Stomach (tissue), 8 donors: ENCODE measurements at regions not wholly inside any gene's neighbourhood (a gene's known extent, or its start where the extent isn't known, plus 50 kb on each side); places are given as distances from the start of the nearest gene placed in this dataset.

Experiments
- DNase-seq, 2 donors: peaks; one replicate each; pipeline versions ENCODE4 v3.0.0 to v3.0.0-alpha.2; 2013 to 2019
- H3K27ac ChIP-seq, 5 donors: fragments of 200-600 bp in 4 of 5; sonication (generic) in 4 of 5; one replicate each; pipeline ENCODE4 v1.5.1; 2013 to 2019; ENCODE audit warnings: mild to moderate bottlenecking in 1 of 5, moderate library complexity in 1 of 5
- H3K27me3 ChIP-seq, 3 donors: fragments of 200-600 bp; sonication (generic); one replicate each; pipeline ENCODE4 v1.5.1; 2017 to 2019; ENCODE audit warnings: mixed run types in 1 of 3
- H3K36me3 ChIP-seq, 4 donors: fragments of 200-600 bp; sonication (generic); 1 replicate in 3 of 4; 2 replicates in 1 of 4; pipeline ENCODE4 v1.5.1; 2016 to 2019
- H3K4me1 ChIP-seq, 4 donors: fragments of 200-600 bp; sonication (generic); one replicate each; pipeline ENCODE4 v1.5.1; 2016 to 2019
- H3K4me3 ChIP-seq, 4 donors: fragments of 200-600 bp; sonication (generic) in 3 of 4; one replicate each; pipeline ENCODE4 v1.5.1; 2016 to 2019; ENCODE audit warnings: mild to moderate bottlenecking in 1 of 4
- H3K9me3 ChIP-seq, 4 donors: fragments of 200-600 bp; sonication (generic); one replicate each; pipeline ENCODE4 v1.5.1; 2016 to 2019
- EP300 ChIP-seq: sonication (generic); formaldehyde crosslinking; IDR thresholded peaks from one replicate; pipeline ENCODE4 v1.6.1; 2017; ENCODE audit warnings: antibody characterized with exemption
- POLR2A ChIP-seq, 4 donors: fragments of 450-650 bp; IDR thresholded peaks; one replicate each; pipeline ENCODE4 v1.6.1; 2016; ENCODE audit warnings: antibody characterized with exemption in 4 of 4, control low read depth in 2 of 4, mild to moderate bottlenecking in 1 of 4, moderate library complexity in 1 of 4
- POLR2AphosphoS5 ChIP-seq, 3 donors: sonication (generic); formaldehyde crosslinking; IDR thresholded peaks; one replicate each; pipeline ENCODE4 v1.6.1; 2016; ENCODE audit warnings: antibody characterized with exemption in 3 of 3
- WGBS, 5 donors: extraction: QIAGEN DNeasy Blood & Tissue Kit in 3 of 5; methylation state at CpG; one replicate each; pipeline versions ENCODE4 v1.1.5 to v1.1.7; 2013 to 2018; 5-methylcytosine and 5-hydroxymethylcytosine counted together
- intact Hi-C: fragments of 100-400 bp; cut with DNase I; formaldehyde crosslinking; loops from one replicate; pipeline ENCODE4 v1.15.1; 2023; ENCODE audit warnings: low total_unique reads
- TF ChIP-seq, protein P1 (sequence below), 7 experiments: fragments of 450-650 bp in 4 of 7; fragments of 200-600 bp in 3 of 7; sonication (generic) in 3 of 7; IDR thresholded peaks; one replicate each; pipeline ENCODE4 v1.5.1; 2016 to 2019; ENCODE audit warnings: antibody characterized with exemption in 7 of 7, control low read depth in 2 of 7, mild to moderate bottlenecking in 1 of 7
- donor health status: healthy with polysubstance abuse.
- donor health status: Bipolar disorder and iron deficiency.
- donor health status: healthy.

GRCh38 chr11:111026241-111026640, 219.3 kb upstream of the POU2AF2 start:
- peaks cover 0 to 7% (median 3%) of the 10 kb centered on the region in 4 donors for H3K9me3 ChIP-seq
- peaks cover 0 to 9% (median 3%) of the 10 kb centered on the region in 4 donors for H3K4me1 ChIP-seq
- H3K36me3 ChIP-seq = no peaks in the 10 kb centered on the region
- TF ChIP-seq EP300 (no peak), POLR2AphosphoS5 (IDR thresholded peaks at IDR 0.05) (no peak), POLR2A (IDR thresholded peaks at IDR 0.05) (no peak)
- TF ChIP-seq, protein P1, sequence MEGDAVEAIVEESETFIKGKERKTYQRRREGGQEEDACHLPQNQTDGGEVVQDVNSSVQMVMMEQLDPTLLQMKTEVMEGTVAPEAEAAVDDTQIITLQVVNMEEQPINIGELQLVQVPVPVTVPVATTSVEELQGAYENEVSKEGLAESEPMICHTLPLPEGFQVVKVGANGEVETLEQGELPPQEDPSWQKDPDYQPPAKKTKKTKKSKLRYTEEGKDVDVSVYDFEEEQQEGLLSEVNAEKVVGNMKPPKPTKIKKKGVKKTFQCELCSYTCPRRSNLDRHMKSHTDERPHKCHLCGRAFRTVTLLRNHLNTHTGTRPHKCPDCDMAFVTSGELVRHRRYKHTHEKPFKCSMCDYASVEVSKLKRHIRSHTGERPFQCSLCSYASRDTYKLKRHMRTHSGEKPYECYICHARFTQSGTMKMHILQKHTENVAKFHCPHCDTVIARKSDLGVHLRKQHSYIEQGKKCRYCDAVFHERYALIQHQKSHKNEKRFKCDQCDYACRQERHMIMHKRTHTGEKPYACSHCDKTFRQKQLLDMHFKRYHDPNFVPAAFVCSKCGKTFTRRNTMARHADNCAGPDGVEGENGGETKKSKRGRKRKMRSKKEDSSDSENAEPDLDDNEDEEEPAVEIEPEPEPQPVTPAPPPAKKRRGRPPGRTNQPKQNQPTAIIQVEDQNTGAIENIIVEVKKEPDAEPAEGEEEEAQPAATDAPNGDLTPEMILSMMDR (IDR thresholded peaks at IDR 0.05) = no peak
- no peak overlapping the region for H3K4me3 ChIP-seq
- H3K27me3 ChIP-seq = no peaks in the 10 kb centered on the region
- H3K27ac ChIP-seq = no peak overlapping the region
- intact Hi-C loops = no loop called here
- no peak for DNase-seq

DNA sequence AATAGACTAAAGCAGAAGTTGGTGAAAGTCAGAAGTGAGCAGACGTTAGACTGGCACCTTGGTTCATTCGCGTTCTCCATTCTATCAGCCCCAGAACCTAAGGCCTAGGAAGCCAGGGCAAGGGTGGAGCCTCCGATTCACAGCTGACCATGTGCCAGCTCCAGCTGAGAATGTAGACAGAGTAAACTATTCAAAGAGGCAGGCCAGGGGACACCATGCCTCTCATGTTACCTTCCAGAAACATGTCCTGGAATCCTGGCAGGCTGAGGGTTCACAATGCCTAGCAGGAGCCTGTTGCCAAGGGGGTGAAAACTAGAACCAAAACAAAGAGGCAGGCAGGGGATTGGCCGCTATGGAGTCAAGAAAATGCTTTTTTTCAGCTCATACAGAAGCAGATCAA, 224.4 kb upstream of the POU2AF2 start:
- no peaks in the 10 kb centered on the region for H3K27me3 ChIP-seq
- H3K9me3 ChIP-seq = no peaks in the 10 kb centered on the region
- no peak overlapping the region for H3K4me3 ChIP-seq
- WGBS, 5 donors = 49 to 63% (median 60%) methylated on average over 5 of the region's 5 CpGs
- peaks cover 0 to 13% (median 7%) of the 10 kb centered on the region in 4 donors for H3K4me1 ChIP-seq
- no peaks in the 10 kb centered on the region for H3K36me3 ChIP-seq
- peak in 1 of 2 donors; percentile 27 for DNase-seq
- TF ChIP-seq, protein P1 (IDR thresholded peaks at IDR 0.05) = no peak
- TF ChIP-seq EP300 (no peak), POLR2AphosphoS5 (IDR thresholded peaks at IDR 0.05) (no peak)
- no peak overlapping the region for H3K27ac ChIP-seq
- intact Hi-C loops = no loop called here

DNA sequence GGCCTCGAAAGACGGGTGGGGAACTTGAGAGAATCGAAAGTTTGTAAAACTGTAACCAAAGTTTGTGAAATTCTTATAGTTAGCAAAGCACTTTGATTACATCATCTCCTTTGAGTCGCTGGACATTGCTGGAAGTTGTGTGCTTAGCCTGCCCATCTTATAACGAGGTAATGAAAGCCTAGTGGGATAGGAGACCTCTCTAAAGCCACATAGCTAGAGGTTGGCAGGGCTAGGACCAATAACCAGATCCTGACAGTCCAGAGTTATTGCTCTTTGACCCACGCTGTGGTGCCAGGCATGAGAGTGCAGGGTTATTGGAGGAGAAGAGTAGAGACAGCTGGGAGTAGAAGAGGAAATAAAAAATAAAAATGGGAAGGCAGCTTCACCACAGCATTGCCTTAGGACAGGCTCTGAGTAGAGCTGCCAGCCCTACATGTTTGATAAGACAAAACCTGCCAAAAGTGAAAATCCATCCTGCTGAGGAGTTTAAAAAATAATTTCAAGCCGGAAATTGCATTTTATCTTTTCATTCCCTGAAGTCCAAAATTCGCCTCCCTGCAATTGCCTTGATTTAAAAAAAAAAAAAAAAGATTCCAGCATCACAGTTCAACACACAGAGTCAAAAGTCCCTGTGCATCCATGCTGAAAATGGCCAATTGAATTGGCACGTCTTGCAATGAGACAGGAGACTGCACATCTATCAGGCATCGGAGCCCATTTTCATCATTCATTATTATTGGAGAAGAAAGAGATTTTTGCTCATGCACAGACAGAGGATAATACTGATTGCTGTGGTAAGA, 225.5 kb upstream of the POU2AF2 start:
- no peaks in the 10 kb centered on the region for H3K36me3 ChIP-seq
- no peak overlapping the region for H3K4me3 ChIP-seq
- H3K27ac ChIP-seq = peak overlapping the region in 3 of 5 donors; percentile 24 to 42 (median 35)
- TF ChIP-seq EP300 (no peak), POLR2A (IDR thresholded peaks at IDR 0.05) (no peak), POLR2AphosphoS5 (IDR thresholded peaks at IDR 0.05) (no peak)
- TF ChIP-seq, protein P1 (IDR thresholded peaks at IDR 0.05) = no peak
- 62 to 85% (median 77%) methylated on average over 10 of the region's 10 CpGs for WGBS, 5 donors
- intact Hi-C loops = no loop called here
- no peak for DNase-seq
- H3K9me3 ChIP-seq = no peaks in the 10 kb centered on the region
- H3K27me3 ChIP-seq = no peaks in the 10 kb centered on the region
- H3K4me1 ChIP-seq = peaks cover 0 to 13% (median 7%) of the 10 kb centered on the region in 4 donors

DNA sequence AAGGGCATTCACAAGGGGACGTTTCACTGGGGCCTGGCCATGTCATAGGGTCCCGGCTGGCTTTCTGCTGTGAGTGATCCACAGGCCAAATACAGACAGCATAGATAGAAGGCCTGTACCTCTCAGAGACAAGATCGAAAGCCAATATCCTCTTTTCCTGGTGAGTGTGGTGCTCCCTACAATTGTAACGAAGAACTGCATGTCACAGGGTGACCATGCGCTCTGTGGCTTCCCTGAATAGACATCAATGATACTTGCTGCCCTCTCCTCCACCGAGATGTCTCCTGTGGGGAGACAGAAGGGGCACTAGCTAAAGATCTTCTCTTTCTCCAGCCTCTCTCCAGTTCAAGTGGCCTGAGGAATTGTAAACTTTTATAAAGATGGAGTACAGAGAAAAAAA, 226.1 kb upstream of the POU2AF2 start:
- peaks cover 0 to 13% (median 7%) of the 10 kb centered on the region in 4 donors for H3K4me1 ChIP-seq
- TF ChIP-seq, protein P1 (IDR thresholded peaks at IDR 0.05) = no peak
- no peak for TF ChIP-seq EP300
- no peak for TF ChIP-seq POLR2A (IDR thresholded peaks at IDR 0.05)
- TF ChIP-seq POLR2AphosphoS5 (IDR thresholded peaks at IDR 0.05) = no peak
- H3K36me3 ChIP-seq = no peaks in the 10 kb centered on the region
- 38 to 84% (median 71%) methylated on average over 6 of the region's 6 CpGs for WGBS, 5 donors
- DNase-seq = no peak
- no peaks in the 10 kb centered on the region for H3K27me3 ChIP-seq
- no peak overlapping the region for H3K4me3 ChIP-seq
- intact Hi-C loops = no loop called here
- no peaks in the 10 kb centered on the region for H3K9me3 ChIP-seq
- peak overlapping the region in 3 of 5 donors; percentile 24 to 42 (median 35) for H3K27ac ChIP-seq
